ENCODE measurements at regions not wholly inside any gene's neighbourhood (a gene's known extent, or its start where the extent isn't known, plus 50 kb on each side); places are given as distances from the start of the nearest gene placed in this dataset.
"Not testable (repeated sequence)": the region's sequence is repeated elsewhere in the genome, so short reads cannot be mapped to it uniquely, and the experiment has no call there.

DNA sequence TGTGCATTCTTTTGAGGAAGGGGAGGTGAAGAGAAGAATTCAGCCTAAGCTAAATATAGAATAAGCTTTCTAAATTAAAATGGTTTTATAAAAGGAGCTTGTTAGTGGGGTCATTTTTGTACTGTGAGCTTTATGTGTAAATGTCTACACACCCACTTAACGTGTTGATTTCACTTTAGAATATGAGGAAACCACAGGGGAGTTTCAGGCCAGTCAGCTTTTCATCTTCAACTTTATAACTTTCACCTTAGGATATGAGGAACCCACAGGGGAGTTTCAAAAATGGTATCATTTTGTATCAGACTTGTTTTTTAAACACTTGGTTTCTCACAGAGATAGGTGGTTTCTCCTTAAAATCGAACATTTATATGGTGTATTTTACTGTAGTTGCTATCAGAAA is 120.7 kb upstream of the NIPA1 start:
- TF ChIP-seq CTCF, POLR2A (IDR thresholded peaks at IDR 0.05): not testable (repeated sequence)

Data from uterus (tissue), 2 donors.